B cell (primary cell): ENCODE measurements at regions not wholly inside any gene's neighbourhood (a gene's known extent, or its start where the extent isn't known, plus 50 kb on each side); places are given as distances from the start of the nearest gene placed in this dataset.

Experiments used
- EZH2 ChIP-seq: IDR thresholded peaks from 2 replicates; pipeline ENCODE4 v1.6.1; 2012; ENCODE audit warnings: borderline replicate concordance, low read depth, mild to moderate bottlenecking, moderate library complexity, low read length; ENCODE audit not compliant: insufficient read depth, poor library complexity, severe bottlenecking
- TF ChIP-seq, protein P1 (sequence below): fragments of 200-600 bp; IDR thresholded peaks from one replicate; pipeline ENCODE4 v1.8.0; 2022; ENCODE audit warnings: antibody characterized with exemption, mild to moderate bottlenecking

DNA sequence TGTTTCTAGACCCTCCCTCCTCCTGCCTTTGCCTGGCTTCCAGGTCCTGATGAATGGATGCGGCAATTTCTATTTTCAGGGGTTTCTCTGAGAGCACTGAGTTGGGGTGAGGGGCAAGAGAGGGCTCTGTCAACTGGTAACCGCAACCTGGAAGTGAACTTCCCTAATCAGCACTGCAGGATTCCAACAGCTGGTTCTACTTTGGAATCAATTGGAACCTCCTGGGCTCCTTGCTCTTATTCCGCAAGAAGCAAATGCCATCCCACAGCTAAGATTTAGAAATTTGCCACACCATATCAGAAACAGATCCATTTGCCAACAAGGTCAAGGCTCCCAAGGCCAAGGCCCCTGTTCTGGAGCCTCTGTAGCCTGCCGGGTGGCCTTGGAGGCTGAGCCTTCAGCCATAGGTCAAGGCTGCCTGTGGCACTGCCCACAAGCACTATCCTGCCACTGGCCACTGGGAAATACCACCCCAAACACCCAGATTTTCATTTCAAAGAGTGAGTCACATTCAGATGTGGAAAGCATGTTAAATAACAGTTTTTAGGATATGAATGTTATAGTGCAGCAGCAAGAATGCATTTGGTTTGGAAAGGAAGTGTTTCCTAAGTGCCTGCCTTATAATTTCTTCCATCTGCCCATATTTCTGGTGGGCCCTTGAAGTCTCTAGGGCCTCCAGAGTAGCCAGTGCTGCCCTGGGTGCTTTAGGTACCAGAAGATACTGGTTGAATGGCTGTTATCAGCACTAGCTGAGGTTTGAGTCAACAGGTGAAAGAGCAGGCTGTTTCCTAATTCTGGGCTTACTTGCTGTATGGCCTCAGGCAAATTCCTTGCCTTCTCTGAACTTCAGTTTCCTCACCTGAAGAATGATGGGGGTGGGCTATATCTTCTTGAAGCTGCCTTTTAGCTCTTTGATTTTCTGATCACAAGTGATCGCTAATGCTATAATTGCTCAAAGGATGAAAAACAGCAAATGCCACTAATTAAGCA lies 56.3 kb upstream of the JUN start:
- TF ChIP-seq, protein P1, sequence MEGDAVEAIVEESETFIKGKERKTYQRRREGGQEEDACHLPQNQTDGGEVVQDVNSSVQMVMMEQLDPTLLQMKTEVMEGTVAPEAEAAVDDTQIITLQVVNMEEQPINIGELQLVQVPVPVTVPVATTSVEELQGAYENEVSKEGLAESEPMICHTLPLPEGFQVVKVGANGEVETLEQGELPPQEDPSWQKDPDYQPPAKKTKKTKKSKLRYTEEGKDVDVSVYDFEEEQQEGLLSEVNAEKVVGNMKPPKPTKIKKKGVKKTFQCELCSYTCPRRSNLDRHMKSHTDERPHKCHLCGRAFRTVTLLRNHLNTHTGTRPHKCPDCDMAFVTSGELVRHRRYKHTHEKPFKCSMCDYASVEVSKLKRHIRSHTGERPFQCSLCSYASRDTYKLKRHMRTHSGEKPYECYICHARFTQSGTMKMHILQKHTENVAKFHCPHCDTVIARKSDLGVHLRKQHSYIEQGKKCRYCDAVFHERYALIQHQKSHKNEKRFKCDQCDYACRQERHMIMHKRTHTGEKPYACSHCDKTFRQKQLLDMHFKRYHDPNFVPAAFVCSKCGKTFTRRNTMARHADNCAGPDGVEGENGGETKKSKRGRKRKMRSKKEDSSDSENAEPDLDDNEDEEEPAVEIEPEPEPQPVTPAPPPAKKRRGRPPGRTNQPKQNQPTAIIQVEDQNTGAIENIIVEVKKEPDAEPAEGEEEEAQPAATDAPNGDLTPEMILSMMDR, result no peak
- TF ChIP-seq EZH2, result no peak
